Left hindlimb (tissue), 1 donor: ENCODE measurements at regions not wholly inside any gene's neighbourhood (a gene's known extent, or its start where the extent isn't known, plus 50 kb on each side); places are given as distances from the start of the nearest gene placed in this dataset.
"Not testable (repeated sequence)": the region's sequence is repeated elsewhere in the genome, so short reads cannot be mapped to it uniquely, and the experiment has no call there.

Source experiments
- DNase-seq: peaks from one replicate; pipeline ENCODE4 v3.0.0-alpha.2; 2018

DNA sequence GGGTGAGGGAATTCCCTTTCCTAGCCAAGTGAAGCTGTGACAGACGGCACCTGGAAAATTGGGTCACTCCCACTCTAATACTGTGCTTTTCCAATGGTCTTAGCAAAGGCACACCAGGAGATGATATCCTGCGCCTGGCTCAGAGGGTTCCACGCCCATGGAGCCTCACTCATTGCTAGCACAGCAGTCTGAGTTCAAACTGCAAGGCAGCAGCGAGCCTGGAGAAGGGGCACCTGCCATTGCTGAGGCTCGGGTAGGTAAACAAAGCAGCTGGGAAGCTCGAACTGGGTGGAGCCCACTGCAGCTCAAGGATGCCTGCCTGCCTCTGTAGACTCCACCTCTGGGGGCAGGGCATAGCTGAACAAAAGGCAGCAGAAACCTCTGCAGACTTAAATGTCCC lies 68.9 kb upstream of the LCORL start:
- not testable (repeated sequence) for DNase-seq

DNA sequence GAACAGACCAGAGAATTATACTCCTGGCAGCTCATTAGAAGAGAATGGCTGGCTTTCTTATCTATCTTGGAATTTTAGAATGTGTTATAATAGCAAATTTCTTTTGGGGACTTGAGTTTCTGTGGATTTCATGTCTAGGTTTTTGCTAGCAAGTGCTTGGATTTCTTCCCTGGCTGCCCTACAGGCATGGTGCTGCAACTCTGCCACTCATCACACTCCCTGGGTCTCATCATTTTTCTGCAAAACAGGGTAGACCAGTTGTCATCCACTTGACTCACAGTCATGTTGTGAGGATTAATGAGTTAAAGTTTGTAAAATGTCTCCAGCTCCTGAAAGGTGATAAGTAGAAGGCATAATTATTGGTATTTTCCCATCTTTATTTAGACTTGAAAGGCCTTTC lies 60.7 kb upstream of the LCORL start:
- DNase-seq: no peak

DNA sequence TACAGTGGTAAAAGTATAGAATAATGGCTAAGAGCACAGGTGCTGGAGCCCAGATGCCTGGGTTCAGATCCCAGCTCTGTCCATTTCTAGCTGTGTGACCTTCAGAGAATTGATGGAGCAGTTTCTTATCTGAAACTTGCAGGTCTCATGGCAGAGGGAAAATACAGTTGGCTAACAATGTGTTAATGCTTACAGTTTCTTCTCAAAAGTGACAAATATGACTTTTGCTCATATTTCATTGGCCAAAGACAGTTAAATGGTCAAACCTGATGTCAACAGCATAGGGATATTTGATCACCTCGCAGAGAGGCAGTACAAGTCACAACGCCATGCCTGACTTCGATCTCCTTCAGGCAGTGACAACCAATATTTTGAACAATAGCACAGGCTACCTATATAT lies 60.2 kb upstream of the LCORL start:
- DNase-seq: no peak

DNA sequence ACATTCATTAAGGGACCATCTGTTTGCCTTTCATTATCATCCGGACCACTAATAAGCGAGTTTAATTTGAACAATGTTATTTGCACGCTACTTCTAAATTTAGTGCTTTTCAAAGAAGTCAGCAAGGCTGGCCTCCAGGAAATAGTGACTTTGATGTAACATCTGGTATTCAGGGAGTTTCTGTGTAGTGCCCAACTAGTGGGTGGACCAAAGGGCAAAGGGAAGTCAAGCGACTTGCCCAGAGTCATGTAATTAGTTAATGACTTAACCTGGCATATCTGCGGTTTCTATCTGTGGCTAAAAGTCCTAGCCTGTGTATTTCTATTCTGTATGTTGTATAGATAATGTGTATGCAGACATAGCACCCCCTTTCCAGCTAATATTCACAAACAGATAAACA lies 56.3 kb upstream of the LCORL start:
- DNase-seq: no peak

DNA sequence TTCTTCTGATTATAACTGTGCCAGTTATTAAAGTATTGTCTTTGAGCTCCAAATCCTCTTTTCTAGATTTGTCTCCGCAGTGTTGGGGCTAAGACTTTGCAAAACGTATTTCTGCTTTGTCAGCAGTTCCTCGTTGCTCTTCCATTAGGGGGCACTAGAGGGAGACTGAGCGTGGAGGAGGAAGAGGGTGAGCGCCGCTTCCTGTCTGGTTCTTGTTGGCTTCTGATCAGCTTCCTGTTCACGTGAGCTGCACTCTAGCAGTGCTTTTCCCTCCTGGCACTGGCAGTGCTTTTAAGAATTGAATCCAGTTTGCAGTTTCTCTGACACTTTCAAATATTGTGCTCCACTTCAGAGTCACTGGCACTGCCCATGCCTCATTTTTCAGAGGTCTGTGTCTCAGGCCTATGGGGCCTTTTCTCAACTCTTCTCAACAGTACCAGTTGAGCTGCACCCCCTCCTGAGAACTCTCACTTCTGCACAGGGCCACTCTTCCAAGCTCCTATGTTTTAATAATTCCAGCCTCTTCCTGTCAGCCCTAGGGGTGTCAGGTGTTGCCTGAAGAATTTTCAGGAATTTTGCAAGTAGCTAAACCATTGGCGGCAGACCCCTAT lies 54.4 kb upstream of the LCORL start:
- DNase-seq: no peak

DNA sequence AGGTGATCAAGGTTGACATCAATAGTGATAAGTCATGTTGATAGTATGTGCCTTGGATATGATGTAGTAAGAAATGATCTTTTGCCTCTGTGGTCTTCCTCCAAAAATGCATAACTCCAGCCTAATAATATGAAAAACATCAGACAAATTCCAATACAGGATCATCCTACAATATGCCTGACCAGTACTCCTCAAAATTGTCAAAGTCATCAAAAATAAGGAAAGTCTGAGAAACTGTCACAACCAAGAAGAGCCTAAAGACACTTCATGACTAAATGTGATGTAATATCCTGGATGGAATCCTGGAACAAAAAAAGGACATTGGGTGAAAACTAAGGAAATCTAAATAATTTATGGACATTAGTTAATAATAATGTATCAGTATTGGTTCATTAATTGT lies 50.3 kb upstream of the LCORL start:
- DNase-seq: no peak
